Neural progenitor cell (in vitro differentiated cells): ENCODE measurements at regions not wholly inside any gene's neighbourhood (a gene's known extent, or its start where the extent isn't known, plus 50 kb on each side); places are given as distances from the start of the nearest gene placed in this dataset.

ENCODE experiments used
- DNase-seq: peaks from one replicate; pipeline ENCODE4 v3.0.0-alpha.2; 2016; ENCODE audit warnings: low spot score
- H2AFZ ChIP-seq: fragments of 200-600 bp; sonication (generic); replicated peaks from 2 replicates; pipeline ENCODE4 v1.6.1; 2016; ENCODE audit warnings: antibody characterized with exemption
- H3F3A ChIP-seq: fragments of 200-600 bp; sonication (generic); 2 replicates; pipeline ENCODE4 v1.6.1; 2016; ENCODE audit warnings: antibody characterized with exemption, low read depth
- H3K27ac ChIP-seq: fragments of 200-600 bp; sonication (generic); 2 replicates; pipeline ENCODE4 v1.5.1; 2016; ENCODE audit warnings: mild to moderate bottlenecking
- H3K27me3 ChIP-seq: fragments of 200-600 bp; sonication (generic); 2 replicates; pipeline ENCODE4 v1.6.1; 2016; ENCODE audit warnings: mild to moderate bottlenecking, moderate library complexity
- H3K36me3 ChIP-seq: fragments of 200-600 bp; sonication (generic); 2 replicates; pipeline ENCODE4 v1.5.1; 2016
- H3K4me1 ChIP-seq: fragments of 200-600 bp; sonication (generic); 2 replicates; pipeline ENCODE4 v1.6.1; 2016; ENCODE audit warnings: mixed run types
- H3K4me2 ChIP-seq: fragments of 200-600 bp; sonication (generic); 2 replicates; pipeline ENCODE4 v1.6.1; 2016
- H3K4me3 ChIP-seq: fragments of 200-600 bp; sonication (generic); 2 replicates; pipeline ENCODE4 v1.5.1; 2016
- H3K79me2 ChIP-seq: fragments of 200-600 bp; sonication (generic); 2 replicates; pipeline ENCODE4 v1.6.1; 2016; ENCODE audit warnings: low read depth
- H3K9ac ChIP-seq: fragments of 200-600 bp; sonication (generic); 2 replicates; pipeline ENCODE4 v1.6.1; 2016
- H3K9me3 ChIP-seq: fragments of 200-600 bp; sonication (generic); 2 replicates; pipeline ENCODE4 v1.5.1; 2016; ENCODE audit warnings: low read depth
- H4K20me1 ChIP-seq: fragments of 200-600 bp; sonication (generic); 2 replicates; pipeline ENCODE4 v1.6.1; 2016; ENCODE audit warnings: low read depth
- H3K27ac Mint-ChIP-seq: 3 replicates; pipeline ENCODE4 v1.8.0; 2021; ENCODE audit warnings: mixed read lengths
- H3K27me3 Mint-ChIP-seq: 2 replicates; pipeline ENCODE4 v1.8.0; 2022; ENCODE audit warnings: low read depth, mild to moderate bottlenecking, inconsistent platforms, moderate library complexity, mixed read lengths; ENCODE audit not compliant: insufficient read depth
- H3K36me3 Mint-ChIP-seq: 3 replicates; pipeline ENCODE4 v1.8.0; 2021; ENCODE audit warnings: mixed read lengths
- H3K4me1 Mint-ChIP-seq: 3 replicates; pipeline ENCODE4 v1.8.0; 2021; ENCODE audit warnings: mixed read lengths
- H3K4me3 Mint-ChIP-seq: 3 replicates; pipeline ENCODE4 v1.8.0; 2021; ENCODE audit warnings: mild to moderate bottlenecking, moderate library complexity, mixed read lengths
- H3K9me3 Mint-ChIP-seq: 3 replicates; pipeline ENCODE4 v1.8.0; 2020; ENCODE audit warnings: mixed read lengths
- CTCF ChIP-seq: fragments of 200-600 bp; sonication (generic); IDR thresholded peaks from 2 replicates; pipeline ENCODE4 v1.5.1; 2017; ENCODE audit warnings: antibody characterized with exemption, mild to moderate bottlenecking
- EZH2 ChIP-seq: fragments of 200-600 bp; sonication (generic); IDR thresholded peaks from 2 replicates; pipeline ENCODE4 v1.6.1; 2017; ENCODE audit warnings: antibody characterized with exemption, mild to moderate bottlenecking, moderate library complexity
- EZH2phosphoT487 ChIP-seq: fragments of 200-600 bp; sonication (generic); IDR thresholded peaks from 2 replicates; pipeline ENCODE4 v1.6.1; 2017; ENCODE audit warnings: antibody characterized with exemption

GRCh38 chr3:56885879-56886278 lies 84.1 kb upstream of the ARHGEF3 start:
- no peaks in the 10 kb centered on the region for H3K36me3 Mint-ChIP-seq
- Histone ChIP-seq H3K36me3 (no peaks in the 10 kb centered on the region), H3K79me2 (no peaks in the 10 kb centered on the region), H3F3A (no peaks in the 10 kb centered on the region), H2AFZ (no peak overlapping the region), H3K27me3 (no peaks in the 10 kb centered on the region), H3K4me3 (no peak overlapping the region), H3K4me2 (no peak overlapping the region), H3K9ac (no peak overlapping the region), H3K4me1 (no peaks in the 10 kb centered on the region), H3K27ac (no peak overlapping the region), H4K20me1 (no peaks in the 10 kb centered on the region), H3K9me3 (no peaks in the 10 kb centered on the region)
- no peak for TF ChIP-seq EZH2
- TF ChIP-seq EZH2phosphoT487: no peak
- no peak for TF ChIP-seq CTCF
- no peak overlapping the region for H3K4me3 Mint-ChIP-seq
- no peak overlapping the region for H3K27ac Mint-ChIP-seq
- peaks cover 18% of the 10 kb centered on the region for H3K4me1 Mint-ChIP-seq
- no peak for DNase-seq
- H3K9me3 Mint-ChIP-seq: no peaks in the 10 kb centered on the region
- peaks cover 2% of the 10 kb centered on the region for H3K27me3 Mint-ChIP-seq

GRCh38 chr3:56885453-56885852 lies 83.7 kb upstream of the ARHGEF3 start:
- Histone ChIP-seq H3K4me1 (no peaks in the 10 kb centered on the region), H3K27ac (no peak overlapping the region), H3K36me3 (no peaks in the 10 kb centered on the region), H4K20me1 (no peaks in the 10 kb centered on the region), H3K9ac (no peak overlapping the region), H3K27me3 (no peaks in the 10 kb centered on the region), H3K9me3 (no peaks in the 10 kb centered on the region), H3K4me3 (no peak overlapping the region), H2AFZ (no peak overlapping the region), H3F3A (no peaks in the 10 kb centered on the region), H3K4me2 (no peak overlapping the region), H3K79me2 (no peaks in the 10 kb centered on the region)
- H3K27ac Mint-ChIP-seq: no peak overlapping the region
- TF ChIP-seq EZH2 (no peak), EZH2phosphoT487 (no peak), CTCF (no peak)
- DNase-seq: no peak
- no peaks in the 10 kb centered on the region for H3K36me3 Mint-ChIP-seq
- peaks cover 14% of the 10 kb centered on the region for H3K4me1 Mint-ChIP-seq
- H3K4me3 Mint-ChIP-seq: no peak overlapping the region
- peaks cover 2% of the 10 kb centered on the region for H3K27me3 Mint-ChIP-seq
- no peaks in the 10 kb centered on the region for H3K9me3 Mint-ChIP-seq

- H3K79me2 ChIP-seq: no peaks in the 10 kb centered on the region
- no peaks in the 10 kb centered on the region for H3K4me1 ChIP-seq
- no peak for TF ChIP-seq EZH2phosphoT487
- TF ChIP-seq EZH2: no peak
- no peak for TF ChIP-seq CTCF
- H3K9ac ChIP-seq: no peak overlapping the region
- no peaks in the 10 kb centered on the region for H3K9me3 ChIP-seq
- Mint-ChIP-seq H3K4me1 (peaks cover 12% of the 10 kb centered on the region), H3K36me3 (no peaks in the 10 kb centered on the region), H3K27ac (no peak overlapping the region), H3K9me3 (no peaks in the 10 kb centered on the region), H3K27me3 (peaks cover 2% of the 10 kb centered on the region), H3K4me3 (no peak overlapping the region)
- H3F3A ChIP-seq: no peaks in the 10 kb centered on the region
- no peaks in the 10 kb centered on the region for H4K20me1 ChIP-seq
- H3K27me3 ChIP-seq: no peaks in the 10 kb centered on the region
- no peak overlapping the region for H2AFZ ChIP-seq
- no peaks in the 10 kb centered on the region for H3K36me3 ChIP-seq
- H3K4me2 ChIP-seq: no peak overlapping the region
- no peak overlapping the region for H3K4me3 ChIP-seq
- no peak for DNase-seq
- no peak overlapping the region for H3K27ac ChIP-seq
Measured at GRCh38 chr3:56884387-56884786, 82.6 kb upstream of the ARHGEF3 start.

- Histone ChIP-seq H3K79me2 (no peaks in the 10 kb centered on the region), H3K4me2 (no peak overlapping the region), H3K27ac (no peak overlapping the region), H4K20me1 (no peaks in the 10 kb centered on the region), H3K27me3 (no peaks in the 10 kb centered on the region), H3F3A (no peaks in the 10 kb centered on the region), H3K9ac (no peak overlapping the region), H3K4me3 (no peak overlapping the region), H3K4me1 (no peaks in the 10 kb centered on the region), H3K36me3 (no peaks in the 10 kb centered on the region), H2AFZ (no peak overlapping the region), H3K9me3 (no peaks in the 10 kb centered on the region)
- Mint-ChIP-seq H3K4me1 (peaks cover 8% of the 10 kb centered on the region), H3K27ac (no peak overlapping the region), H3K9me3 (no peaks in the 10 kb centered on the region), H3K27me3 (peaks cover 2% of the 10 kb centered on the region), H3K36me3 (no peaks in the 10 kb centered on the region), H3K4me3 (no peak overlapping the region)
- DNase-seq: no peak
- no peak for TF ChIP-seq CTCF
- no peak for TF ChIP-seq EZH2phosphoT487
- TF ChIP-seq EZH2: no peak
Measured at GRCh38 chr3:56883828-56884227, 82.1 kb upstream of the ARHGEF3 start.
